HEK293T (cell line): ENCODE measurements at regions not wholly inside any gene's neighbourhood (a gene's known extent, or its start where the extent isn't known, plus 50 kb on each side); places are given as distances from the start of the nearest gene placed in this dataset.

Experiments
- ARNT ChIP-seq: fragments of 450-650 bp; IDR thresholded peaks from 2 replicates; pipeline ENCODE4 v1.6.1; 2017; ENCODE audit warnings: mild to moderate bottlenecking
- BHLHE40 ChIP-seq: fragments of 450-650 bp; IDR thresholded peaks from 2 replicates; pipeline ENCODE4 v1.6.1; 2016; ENCODE audit warnings: mild to moderate bottlenecking, moderate library complexity, borderline replicate concordance
- ELF4 ChIP-seq: fragments of 450-650 bp; IDR thresholded peaks from 2 replicates; pipeline ENCODE4 v1.6.1; 2017; ENCODE audit warnings: antibody characterized with exemption
- FOXA1 ChIP-seq: fragments of 450-650 bp; IDR thresholded peaks from 2 replicates; pipeline ENCODE4 v1.6.1; 2016; ENCODE audit warnings: mild to moderate bottlenecking
- FOXK2 ChIP-seq: fragments of 450-650 bp; IDR thresholded peaks from 2 replicates; pipeline ENCODE4 v1.6.1; 2016; ENCODE audit warnings: mild to moderate bottlenecking
- FOXM1 ChIP-seq: fragments of 450-650 bp; IDR thresholded peaks from 2 replicates; pipeline ENCODE4 v1.6.1; 2017; ENCODE audit warnings: mild to moderate bottlenecking, borderline replicate concordance
- LEF1 ChIP-seq: fragments of 450-650 bp; IDR thresholded peaks from 2 replicates; pipeline ENCODE4 v1.6.1; 2017; ENCODE audit warnings: mild to moderate bottlenecking, borderline replicate concordance
- SP1 ChIP-seq: fragments of 450-650 bp; IDR thresholded peaks from 2 replicates; pipeline ENCODE4 v1.6.1; 2017
- ZNF384 ChIP-seq: fragments of 450-650 bp; IDR thresholded peaks from 2 replicates; pipeline ENCODE4 v1.6.1; 2016

GRCh38 chr10:10545771-10546170, 471.9 kb upstream of the CELF2 start:
- TF ChIP-seq FOXA1 (no peak), LEF1 (no peak), FOXM1 (no peak), FOXK2 (no peak), SP1 (no peak), ARNT (no peak), ZNF384 (no peak), BHLHE40 (no peak), ELF4 (no peak)
